ENCODE measurements at regions not wholly inside any gene's neighbourhood (a gene's known extent, or its start where the extent isn't known, plus 50 kb on each side); places are given as distances from the start of the nearest gene placed in this dataset.

GRCh38 chr12:68538726-68539614 is 71.7 kb upstream of the RAP1B start:
- no peak for TF ChIP-seq CTCF (IDR thresholded peaks at IDR 0.05)
- TF ChIP-seq POLR2A (IDR thresholded peaks at IDR 0.05): no peak
